CD4-positive, alpha-beta T cell treated with Interleukin-1 beta for 1 hour (primary cell): ENCODE measurements at regions not wholly inside any gene's neighbourhood (a gene's known extent, or its start where the extent isn't known, plus 50 kb on each side); places are given as distances from the start of the nearest gene placed in this dataset.
"Not testable (repeated sequence)": the region's sequence is repeated elsewhere in the genome, so short reads cannot be mapped to it uniquely, and the experiment has no call there.

Experiments used
- DNase-seq, 2 donors: peaks; one replicate each; pipeline ENCODE4 v3.0.0-alpha.2; 2020 to 2022

- no peak for DNase-seq
Observed at GRCh38 chr9:40928803-40929487, 199.5 kb downstream of the FOXD4L6 start.

- no peak for DNase-seq
Observed at GRCh38 chr9:40927851-40928802, 200.4 kb downstream of the FOXD4L6 start.

DNA sequence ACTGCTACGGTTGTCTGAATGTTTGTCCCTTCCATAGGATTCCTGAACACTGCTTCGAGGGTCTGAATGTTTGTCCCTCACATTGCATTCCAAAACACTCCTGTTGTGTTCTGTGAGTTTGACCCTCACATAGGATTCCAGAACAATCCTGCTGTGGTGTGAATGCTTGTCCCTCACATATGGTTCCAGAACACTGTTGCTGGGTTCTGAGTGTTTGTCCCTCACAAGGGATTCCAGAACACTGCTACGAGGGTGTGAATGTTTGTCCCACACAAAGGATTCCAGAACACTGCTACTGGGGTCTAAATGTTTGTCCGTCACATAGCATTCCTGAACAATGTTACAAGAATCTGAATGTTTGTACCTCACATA is 201.2 kb downstream of the FOXD4L6 start:
- no peak for DNase-seq

GRCh38 chr9:40926404-40927259 is 201.8 kb downstream of the FOXD4L6 start:
- DNase-seq: no peak

DNA sequence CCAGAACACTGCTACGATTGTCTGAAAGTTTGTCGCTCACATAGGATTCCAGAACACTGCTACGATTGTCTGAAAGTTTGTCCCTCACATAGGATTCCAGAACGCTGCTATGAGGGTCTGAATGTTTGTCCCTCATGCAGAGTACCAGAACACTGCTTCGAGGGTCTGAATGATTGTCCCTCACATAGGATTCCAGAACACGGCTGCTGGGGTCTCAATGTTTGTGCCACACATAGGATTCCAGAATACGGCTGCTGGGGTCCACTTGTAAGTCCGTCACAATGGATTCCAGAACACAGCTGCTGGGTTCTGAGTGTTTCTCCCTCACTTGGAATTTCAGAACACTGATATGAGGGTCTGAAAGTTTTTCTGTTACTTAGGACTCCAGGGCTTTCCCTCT is 203.3 kb downstream of the FOXD4L6 start:
- DNase-seq: no peak

GRCh38 chr9:40916399-40916783 is 212.1 kb downstream of the FOXD4L6 start:
- DNase-seq: not testable (repeated sequence)

DNA sequence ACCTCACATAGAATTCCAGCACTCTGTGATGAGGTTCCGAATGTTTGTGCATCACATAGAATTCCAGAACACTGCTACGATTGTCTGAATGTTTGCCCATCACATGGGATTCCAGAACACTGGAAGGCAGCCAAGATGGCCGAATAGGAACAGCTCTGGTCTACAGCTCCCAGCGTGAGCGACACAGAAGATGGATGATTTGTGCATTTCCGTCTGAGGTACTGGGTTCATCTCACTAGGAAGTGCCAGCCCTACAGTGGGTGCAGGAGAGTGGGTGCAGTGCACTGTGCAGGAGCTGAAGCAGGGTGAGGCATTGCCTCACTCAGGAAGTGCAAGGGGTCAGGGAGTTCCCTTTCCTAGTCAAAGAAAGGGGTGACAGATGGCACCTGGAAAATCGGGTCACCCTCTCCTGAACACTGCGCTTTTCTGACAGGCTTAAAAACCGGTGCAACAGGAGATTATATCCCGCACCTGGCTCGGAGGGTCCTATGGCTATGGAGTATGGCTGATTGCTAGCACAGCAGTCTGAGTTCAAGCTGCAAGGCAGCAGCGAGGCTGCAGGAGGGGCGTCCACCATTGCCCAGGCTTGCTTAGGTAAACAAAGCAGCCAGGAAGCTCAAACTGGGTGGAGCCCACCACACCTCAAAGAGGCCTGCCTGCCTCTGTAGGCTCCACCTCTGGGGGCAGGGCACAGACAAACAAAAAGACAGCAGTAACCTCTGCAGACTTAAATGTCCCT is 212.7 kb downstream of the FOXD4L6 start:
- DNase-seq: not testable (repeated sequence)

- no peak for DNase-seq
Observed at GRCh38 chr9:40914772-40915659, 213.5 kb downstream of the FOXD4L6 start.

DNA sequence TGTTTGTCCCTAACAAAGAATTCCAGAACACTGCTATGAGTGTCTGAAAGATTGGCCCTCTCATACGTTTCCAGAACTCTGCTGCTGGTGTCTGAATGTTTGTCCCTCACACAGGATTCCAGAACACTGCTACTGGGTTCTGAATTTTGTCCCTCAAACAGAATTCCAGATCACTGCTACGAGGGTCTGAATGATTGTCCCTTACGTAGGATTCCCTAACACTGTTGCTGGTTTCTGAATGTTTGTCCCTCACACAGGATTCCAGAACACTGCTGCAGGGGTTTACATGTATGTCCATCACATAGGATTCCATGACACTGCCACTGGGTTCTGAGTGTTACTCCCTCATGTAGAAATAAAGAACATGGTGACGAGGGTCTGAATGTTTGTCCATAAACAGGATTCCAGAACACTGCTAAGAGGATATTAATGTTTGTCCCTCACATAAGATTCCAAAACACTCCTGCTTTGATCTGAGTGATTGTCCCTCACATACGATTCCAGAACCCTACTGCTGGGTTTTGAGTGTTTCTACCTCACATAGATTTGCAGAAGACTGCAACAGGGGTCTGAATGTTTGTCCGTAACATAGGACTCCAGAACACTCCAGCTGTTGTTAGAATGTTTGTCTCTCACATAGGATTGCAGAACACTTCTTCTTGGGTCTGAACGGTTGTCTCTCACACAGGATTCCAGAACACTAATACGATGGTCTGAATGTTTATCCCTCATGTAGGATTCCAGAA is 214.4 kb downstream of the FOXD4L6 start:
- no peak for DNase-seq

DNA sequence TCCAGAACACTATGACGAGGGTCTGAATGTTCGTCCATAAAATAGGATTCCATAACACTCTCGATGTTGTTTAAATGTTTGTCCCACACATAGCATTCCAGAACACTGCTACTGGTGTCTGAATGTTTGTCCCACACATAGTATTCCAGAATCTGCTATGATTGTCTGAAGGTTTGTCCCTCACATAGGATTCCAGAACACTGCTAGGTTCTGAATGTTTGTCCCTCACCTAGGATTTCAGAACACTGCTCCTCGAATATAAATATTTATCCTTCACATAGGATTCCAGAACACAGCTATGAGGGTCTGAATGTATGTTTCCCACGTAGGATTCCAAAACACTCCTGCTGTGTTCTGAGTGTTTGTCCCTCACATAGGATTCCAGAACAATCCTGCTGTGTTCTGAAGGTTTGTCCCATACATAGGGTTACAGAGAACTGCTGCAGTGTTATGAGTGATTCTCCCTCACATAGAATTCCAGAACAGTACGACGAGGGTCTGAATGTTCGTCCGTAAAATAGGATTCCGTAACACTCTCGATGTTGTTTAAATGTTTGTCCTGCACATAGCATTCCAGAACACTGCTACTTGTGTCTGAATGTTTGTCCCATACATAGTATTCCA is 215.3 kb downstream of the FOXD4L6 start:
- DNase-seq: no peak

DNA sequence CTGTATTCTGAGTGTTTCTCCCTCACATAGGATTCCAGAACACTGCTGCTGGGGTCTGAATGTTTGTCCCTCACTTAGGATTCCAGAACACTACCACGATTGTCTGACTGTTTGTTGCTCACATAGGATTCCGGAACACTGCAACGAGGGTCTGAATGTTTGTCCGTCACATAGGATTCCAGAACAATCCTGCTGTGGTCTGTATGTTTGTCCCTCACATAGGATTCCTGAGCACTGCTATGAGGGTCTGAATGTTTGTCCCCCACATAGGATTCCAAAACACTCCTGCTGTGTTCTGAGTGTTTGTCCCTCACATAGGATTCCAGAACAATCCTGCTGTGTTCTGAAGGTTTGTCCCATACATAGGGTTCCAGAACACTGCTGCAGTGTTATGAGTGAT is 215.8 kb downstream of the FOXD4L6 start:
- DNase-seq: not testable (repeated sequence)

GRCh38 chr9:40911647-40912046 is 216.8 kb downstream of the FOXD4L6 start:
- no peak for DNase-seq

DNA sequence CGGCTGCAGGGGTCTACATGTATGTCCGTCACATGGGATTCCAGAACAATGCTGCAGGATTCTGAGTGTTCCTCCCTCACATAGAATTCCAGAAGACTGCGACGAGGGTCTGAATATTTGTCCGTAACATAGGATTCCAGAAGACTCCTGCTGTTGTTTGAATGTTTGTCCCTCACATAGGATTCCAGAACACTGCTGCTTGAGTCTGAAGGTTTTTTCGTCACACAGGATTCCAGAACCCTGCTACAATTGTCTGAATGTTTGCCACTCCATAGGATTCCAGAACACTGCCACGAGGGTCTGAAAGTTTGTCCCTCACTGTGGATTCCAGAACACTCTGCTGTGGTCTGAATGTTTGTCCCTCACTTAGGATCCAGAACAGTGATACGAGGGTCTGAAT is 217.5 kb downstream of the FOXD4L6 start:
- DNase-seq: not testable (repeated sequence)

DNA sequence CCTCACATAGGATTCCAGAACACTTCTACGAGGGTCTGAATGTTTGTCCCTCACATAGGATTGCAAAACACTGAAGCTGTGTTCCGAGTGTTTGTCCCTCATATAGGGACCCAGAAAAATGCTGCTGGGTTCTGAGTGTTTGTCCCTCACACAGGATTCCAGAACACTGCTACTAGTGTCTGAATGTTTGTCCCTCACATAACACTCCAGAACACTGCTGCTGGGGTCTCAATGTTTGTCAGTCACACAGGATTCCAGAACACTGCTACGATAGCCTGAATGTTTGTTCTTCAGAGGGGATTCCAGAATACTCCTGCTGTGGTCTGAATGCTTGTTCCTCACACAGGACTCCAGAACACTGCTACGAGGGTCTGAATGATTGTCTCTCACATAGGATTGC is 218.7 kb downstream of the FOXD4L6 start:
- DNase-seq: no peak

- DNase-seq: not testable (repeated sequence)
Observed at GRCh38 chr9:40909111-40909510, 219.4 kb downstream of the FOXD4L6 start.

DNA sequence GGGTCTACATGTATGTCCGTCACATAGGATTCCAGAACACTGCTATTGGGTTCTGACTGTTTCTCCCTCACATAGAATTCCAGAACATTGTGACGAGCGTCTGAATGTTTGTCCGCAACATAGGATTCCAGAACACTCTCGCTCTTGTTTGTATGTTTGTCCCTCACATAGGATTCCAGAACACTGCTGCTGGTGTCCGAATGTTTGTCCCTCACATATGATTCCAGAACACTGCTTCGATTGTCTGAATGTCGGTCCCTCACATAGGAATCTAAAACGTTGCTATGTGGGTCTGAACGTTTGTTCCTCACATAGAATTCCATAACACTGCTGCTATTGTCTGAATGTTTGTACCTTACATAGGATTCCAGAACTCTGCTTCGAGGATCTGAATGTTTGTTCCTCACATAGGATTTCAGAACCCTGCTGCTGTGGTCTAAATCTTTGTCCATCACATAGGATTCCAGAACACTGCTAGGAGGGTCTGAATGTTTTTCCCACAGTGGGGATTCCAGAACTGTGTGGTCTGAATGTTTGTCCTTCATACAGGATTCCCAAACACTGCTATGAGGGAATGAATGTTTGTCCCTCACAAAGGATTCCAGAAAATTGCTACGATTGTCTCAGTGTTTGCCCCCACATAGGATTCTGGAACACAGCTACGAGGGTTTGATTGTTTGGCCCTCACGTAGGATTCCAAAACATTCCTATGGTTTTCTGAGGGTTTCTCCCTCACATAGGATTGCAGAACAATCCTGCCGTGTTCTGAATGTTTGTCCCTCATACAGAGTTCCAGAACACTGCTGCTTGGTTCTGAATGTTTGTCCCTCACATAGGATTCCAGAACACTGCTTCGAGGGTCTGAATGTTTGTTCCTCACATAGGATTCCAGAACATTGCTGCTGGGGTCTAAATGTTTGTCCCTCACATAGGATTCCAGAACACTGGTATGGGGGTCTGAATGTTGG is 220.5 kb downstream of the FOXD4L6 start:
- DNase-seq: no peak

DNA sequence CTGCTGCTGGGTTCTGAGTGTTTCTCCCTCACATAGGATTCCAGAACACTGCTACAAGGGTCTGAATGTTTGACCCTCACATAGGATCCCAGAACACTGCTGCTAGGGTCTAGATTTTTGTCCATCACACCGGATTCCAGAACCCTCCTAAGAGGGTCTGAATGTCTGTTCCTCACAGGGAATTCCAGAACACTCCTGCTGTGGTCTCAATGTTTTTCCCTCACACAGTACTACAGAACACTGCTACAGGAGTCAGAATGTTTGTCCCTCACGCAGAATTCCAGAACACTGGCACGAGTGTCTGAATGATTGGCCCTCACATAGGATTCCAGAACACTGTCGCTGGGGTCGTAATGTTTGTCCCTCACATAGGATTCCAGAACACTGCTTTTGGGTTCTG is 221.6 kb downstream of the FOXD4L6 start:
- not testable (repeated sequence) for DNase-seq

GRCh38 chr9:40892315-40892714 is 236.2 kb downstream of the FOXD4L6 start:
- DNase-seq: not testable (repeated sequence)

GRCh38 chr9:40885858-40886257 is 242.6 kb downstream of the FOXD4L6 start:
- DNase-seq: not testable (repeated sequence)
